ENCODE measurements at regions not wholly inside any gene's neighbourhood (a gene's known extent, or its start where the extent isn't known, plus 50 kb on each side); places are given as distances from the start of the nearest gene placed in this dataset.

GRCh38 chr5:78698191-78698791 is 49.7 kb upstream of the LHFPL2 start:
- TF ChIP-seq POLR2A (IDR thresholded peaks at IDR 0.05) (no peak), CTCF (IDR thresholded peaks at IDR 0.05) (no peak)
